Mesothelial cell of epicardium (in vitro differentiated cells): ENCODE measurements at regions not wholly inside any gene's neighbourhood (a gene's known extent, or its start where the extent isn't known, plus 50 kb on each side); places are given as distances from the start of the nearest gene placed in this dataset.
"Not testable (repeated sequence)": the region's sequence is repeated elsewhere in the genome, so short reads cannot be mapped to it uniquely, and the experiment has no call there.

Experiments
- DNase-seq, 2 experiments: peaks; one replicate each; pipeline ENCODE4 v3.0.0; 2021; ENCODE audit warnings: low spot score in 2 of 2; ENCODE audit not compliant: unreplicated experiment in 2 of 2
- H3K27ac Mint-ChIP-seq: 2 replicates; pipeline ENCODE4 v1.8.0; 2021; ENCODE audit warnings: mixed read lengths
- H3K27me3 Mint-ChIP-seq: 2 replicates; pipeline ENCODE4 v1.8.0; 2021; ENCODE audit warnings: low read depth, mixed read lengths
- H3K36me3 Mint-ChIP-seq: 2 replicates; pipeline ENCODE4 v1.8.0; 2021; ENCODE audit warnings: mixed read lengths
- H3K4me1 Mint-ChIP-seq: 2 replicates; pipeline ENCODE4 v1.8.0; 2021; ENCODE audit warnings: mixed read lengths
- H3K4me3 Mint-ChIP-seq: 2 replicates; pipeline ENCODE4 v1.8.0; 2021; ENCODE audit warnings: mild to moderate bottlenecking, moderate library complexity, mixed read lengths
- H3K9me3 Mint-ChIP-seq: 2 replicates; pipeline ENCODE4 v1.8.0; 2021; ENCODE audit warnings: mixed read lengths
- CTCF ChIP-seq: fragments of 200-600 bp; sonication (generic); IDR thresholded peaks from one replicate; pipeline ENCODE4 v1.5.0; 2021; ENCODE audit warnings: antibody characterized with exemption; ENCODE audit not compliant: unreplicated experiment

DNA sequence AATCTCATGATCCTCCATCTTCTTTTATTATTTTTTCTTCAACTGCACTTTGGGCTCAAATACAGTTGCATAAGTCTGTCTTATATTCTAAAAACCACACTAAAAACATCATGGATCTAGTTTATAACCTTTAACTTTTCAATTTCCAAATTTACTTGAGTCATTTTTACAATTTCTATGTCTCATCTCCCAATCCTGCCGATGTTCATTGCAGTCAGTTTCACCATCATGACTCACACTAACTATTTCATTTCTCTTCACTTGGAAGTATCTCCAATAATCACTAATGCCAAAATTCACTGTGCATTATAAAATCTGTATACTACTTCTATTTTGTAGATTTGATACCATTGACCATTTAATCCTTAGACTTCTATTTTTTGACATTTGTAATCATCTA lies 806.9 kb upstream of the SORCS1 start:
- Mint-ChIP-seq H3K4me3 (no peak overlapping the region), H3K27ac (no peak overlapping the region), H3K4me1 (no peaks in the 10 kb centered on the region), H3K27me3 (no peaks in the 10 kb centered on the region), H3K36me3 (no peaks in the 10 kb centered on the region), H3K9me3 (peaks cover 9% of the 10 kb centered on the region)
- no peak for TF ChIP-seq CTCF
- no peak for DNase-seq

- peaks cover 9% of the 10 kb centered on the region for H3K9me3 Mint-ChIP-seq
- no peak for TF ChIP-seq CTCF
- H3K4me3 Mint-ChIP-seq: no peak overlapping the region
- peaks cover under 1% of the 10 kb centered on the region for H3K4me1 Mint-ChIP-seq
- no peaks in the 10 kb centered on the region for H3K27me3 Mint-ChIP-seq
- no peaks in the 10 kb centered on the region for H3K36me3 Mint-ChIP-seq
- no peak for DNase-seq
- no peak overlapping the region for H3K27ac Mint-ChIP-seq
Measured at GRCh38 chr10:107970512-107970911, 806.0 kb upstream of the SORCS1 start.

- no peaks in the 10 kb centered on the region for H3K27me3 Mint-ChIP-seq
- H3K4me1 Mint-ChIP-seq: peaks cover 4% of the 10 kb centered on the region
- no peak for TF ChIP-seq CTCF
- H3K27ac Mint-ChIP-seq: no peak overlapping the region
- peaks cover 9% of the 10 kb centered on the region for H3K9me3 Mint-ChIP-seq
- no peaks in the 10 kb centered on the region for H3K36me3 Mint-ChIP-seq
- no peak overlapping the region for H3K4me3 Mint-ChIP-seq
- DNase-seq: no peak
Measured at GRCh38 chr10:107969936-107970335, 805.4 kb upstream of the SORCS1 start.

- Mint-ChIP-seq H3K4me3 (no peak overlapping the region), H3K36me3 (no peaks in the 10 kb centered on the region), H3K9me3 (peaks cover 4% of the 10 kb centered on the region), H3K27ac (no peak overlapping the region), H3K4me1 (peaks cover 4% of the 10 kb centered on the region), H3K27me3 (peaks cover 2% of the 10 kb centered on the region)
- DNase-seq: no peak
- no peak for TF ChIP-seq CTCF
Measured at GRCh38 chr10:107966826-107967225, 802.3 kb upstream of the SORCS1 start.

DNA sequence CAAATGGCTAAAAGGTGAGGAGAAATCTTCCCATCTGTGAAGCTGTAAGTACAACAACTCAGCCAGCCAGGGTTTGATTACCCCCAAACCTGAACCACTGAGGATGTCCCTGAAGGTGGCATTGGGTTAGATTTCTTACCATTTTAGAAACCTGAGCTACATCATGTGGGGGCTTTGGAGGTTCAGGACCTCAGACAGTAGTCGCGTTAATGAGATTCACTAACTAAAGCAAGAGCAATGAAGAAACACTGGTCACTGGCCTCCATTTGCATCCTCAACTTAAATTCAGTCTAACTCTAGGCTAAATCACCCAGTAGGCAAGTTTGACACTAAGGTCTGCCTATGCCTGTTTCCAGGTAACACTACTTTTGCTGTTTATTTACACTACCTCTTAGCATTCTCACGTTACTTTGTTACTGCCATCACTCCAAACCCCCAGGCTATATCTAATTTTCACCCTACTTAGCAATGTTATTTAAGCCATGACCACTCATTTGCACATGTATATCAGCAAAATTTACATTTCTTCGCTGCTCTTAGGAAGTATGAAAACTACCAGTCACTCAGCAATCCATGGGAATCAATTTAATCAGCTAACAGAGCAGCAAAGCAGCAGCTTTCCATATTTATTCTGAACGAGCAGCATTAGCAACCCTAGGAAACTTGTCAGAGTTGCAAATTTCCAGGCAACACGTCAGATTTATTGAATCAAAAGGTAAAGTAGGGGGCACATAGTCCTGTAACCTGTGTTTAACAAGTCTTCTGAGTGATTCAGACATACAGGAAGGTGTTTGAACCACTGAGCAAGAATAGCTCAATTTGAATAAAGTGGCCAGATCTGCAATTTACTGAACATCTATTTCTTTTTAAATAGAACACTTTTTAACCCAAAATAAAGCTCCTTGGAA lies 788.4 kb upstream of the SORCS1 start:
- H3K27ac Mint-ChIP-seq: no peak overlapping the region
- no peak for DNase-seq
- TF ChIP-seq CTCF: no peak
- no peak overlapping the region for H3K4me3 Mint-ChIP-seq
- H3K9me3 Mint-ChIP-seq: peaks cover 5% of the 10 kb centered on the region
- no peaks in the 10 kb centered on the region for H3K27me3 Mint-ChIP-seq
- no peaks in the 10 kb centered on the region for H3K36me3 Mint-ChIP-seq
- H3K4me1 Mint-ChIP-seq: no peaks in the 10 kb centered on the region

DNA sequence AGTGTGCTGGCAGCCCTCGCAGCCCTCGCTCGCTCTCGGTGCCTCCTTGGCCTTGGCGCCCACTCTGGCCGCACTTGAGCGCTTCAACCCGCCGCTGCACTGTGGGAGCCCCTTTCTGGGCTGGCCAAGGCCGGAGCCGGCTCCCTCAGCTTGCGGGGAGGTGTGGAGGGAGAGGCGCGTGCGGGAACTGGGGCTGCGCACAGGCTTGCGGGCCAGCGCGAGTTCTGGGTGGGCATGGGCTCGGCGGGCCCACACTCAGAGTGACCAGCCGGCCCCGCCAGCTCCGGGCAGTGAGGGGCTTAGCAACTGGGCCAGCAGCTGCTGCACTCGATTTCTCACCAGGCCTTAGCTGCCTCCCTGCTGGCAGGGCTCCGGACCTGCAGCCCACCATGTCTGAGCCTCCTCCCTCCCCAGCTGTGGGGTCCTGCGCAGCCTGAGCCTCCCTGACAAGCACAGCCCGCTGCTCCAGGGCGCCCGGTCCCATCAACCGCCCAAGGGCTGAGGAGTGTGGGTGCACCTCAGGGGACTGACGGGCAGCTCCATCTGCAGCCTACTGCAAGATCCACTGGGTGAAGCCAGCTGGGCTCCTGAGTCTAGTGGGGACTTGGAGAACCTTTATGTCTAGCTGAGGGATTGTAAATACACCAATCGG lies 786.0 kb upstream of the SORCS1 start:
- not testable (repeated sequence) for H3K4me1 Mint-ChIP-seq, DNase-seq, H3K27ac Mint-ChIP-seq, H3K9me3 Mint-ChIP-seq, H3K27me3 Mint-ChIP-seq, H3K4me3 Mint-ChIP-seq, H3K36me3 Mint-ChIP-seq
